ENCODE measurements at regions not wholly inside any gene's neighbourhood (a gene's known extent, or its start where the extent isn't known, plus 50 kb on each side); places are given as distances from the start of the nearest gene placed in this dataset.
"Not testable (repeated sequence)": the region's sequence is repeated elsewhere in the genome, so short reads cannot be mapped to it uniquely, and the experiment has no call there.

GRCh38 chr16:27627136-27627535 lies 77.2 kb downstream of the KATNIP start:
- Histone ChIP-seq H4K5ac (ENCODE audit: low read length) (no peak overlapping the region), H3K4me3 (ENCODE audit: low read length) (no peak overlapping the region), H3K27me3 (ENCODE audit: insufficient read depth, low read length, poor library complexity) (no peaks in the 10 kb centered on the region), H3K56ac (ENCODE audit: low read length) (no peak overlapping the region), H3K9ac (ENCODE audit: low read length) (no peak overlapping the region), H3K18ac (ENCODE audit: low read length) (no peak overlapping the region), H2BK5ac (ENCODE audit: low read length) (no peak overlapping the region), H3K79me1 (ENCODE audit: low read length) (no peaks in the 10 kb centered on the region), H3K27ac (ENCODE audit: low read depth, low read length) (no peak overlapping the region), H3K4ac (ENCODE audit: low read depth, low read length) (no peak overlapping the region), H3K4me2 (ENCODE audit: low read length) (no peak overlapping the region), H4K8ac (ENCODE audit: low read depth, low read length) (no peak overlapping the region), H2BK15ac (replicated peaks; ENCODE audit: low read depth) (no peak overlapping the region), H3K36me3 (ENCODE audit: control insufficient read depth, insufficient read depth, low read length) (no peaks in the 10 kb centered on the region), H3K4me1 (ENCODE audit: control insufficient read depth, low read depth, low read length) (no peaks in the 10 kb centered on the region), H3K23ac (ENCODE audit: low read length) (no peak overlapping the region), H2BK120ac (ENCODE audit: low read depth, low read length) (no peak overlapping the region), H3K79me2 (ENCODE audit: control insufficient read depth, insufficient read depth, low read length) (no peaks in the 10 kb centered on the region), H2AK5ac (ENCODE audit: low read length) (no peak overlapping the region)
- no peak for DNase-seq
- WGBS (ENCODE audit: extremely low coverage, insufficient coverage, low lambda C conversion rate), result no CpG with 5 or more reads among the region's 7 CpGs

GRCh38 chr16:27628241-27628942 lies 78.4 kb downstream of the KATNIP start:
- Histone ChIP-seq H2BK5ac (ENCODE audit: low read length) (no peak overlapping the region), H3K27ac (ENCODE audit: low read depth, low read length) (no peak overlapping the region), H2BK120ac (ENCODE audit: low read depth, low read length) (no peak overlapping the region), H3K9ac (ENCODE audit: low read length) (no peak overlapping the region), H4K5ac (ENCODE audit: low read length) (no peak overlapping the region), H3K79me2 (ENCODE audit: control insufficient read depth, insufficient read depth, low read length) (no peaks in the 10 kb centered on the region), H4K8ac (ENCODE audit: low read depth, low read length) (no peak overlapping the region), H3K56ac (ENCODE audit: low read length) (no peak overlapping the region), H3K79me1 (ENCODE audit: low read length) (no peaks in the 10 kb centered on the region), H3K4ac (ENCODE audit: low read depth, low read length) (no peak overlapping the region), H3K4me2 (ENCODE audit: low read length) (no peak overlapping the region), H3K4me3 (ENCODE audit: low read length) (no peak overlapping the region), H3K4me1 (ENCODE audit: control insufficient read depth, low read depth, low read length) (no peaks in the 10 kb centered on the region), H2AK5ac (ENCODE audit: low read length) (no peak overlapping the region), H3K36me3 (ENCODE audit: control insufficient read depth, insufficient read depth, low read length) (no peaks in the 10 kb centered on the region), H2BK15ac (replicated peaks; ENCODE audit: low read depth) (no peak overlapping the region), H3K23ac (ENCODE audit: low read length) (no peak overlapping the region), H3K18ac (ENCODE audit: low read length) (no peak overlapping the region), H3K27me3 (ENCODE audit: insufficient read depth, low read length, poor library complexity) (no peaks in the 10 kb centered on the region)
- no peak for DNase-seq
- no CpG with 5 or more reads among the region's 15 CpGs for WGBS (ENCODE audit: extremely low coverage, insufficient coverage, low lambda C conversion rate)

- no CpG with 5 or more reads among the region's 8 CpGs for WGBS (ENCODE audit: extremely low coverage, insufficient coverage, low lambda C conversion rate)
- H3K23ac ChIP-seq (ENCODE audit: low read length); H3K27ac ChIP-seq (ENCODE audit: low read depth, low read length); H2BK15ac ChIP-seq (replicated peaks; ENCODE audit: low read depth); H2AK5ac ChIP-seq (ENCODE audit: low read length); H3K36me3 ChIP-seq (ENCODE audit: control insufficient read depth, insufficient read depth, low read length); H3K79me2 ChIP-seq (ENCODE audit: control insufficient read depth, insufficient read depth, low read length); DNase-seq; H3K4me1 ChIP-seq (ENCODE audit: control insufficient read depth, low read depth, low read length); H3K9ac ChIP-seq (ENCODE audit: low read length); H4K8ac ChIP-seq (ENCODE audit: low read depth, low read length); H3K18ac ChIP-seq (ENCODE audit: low read length); H4K5ac ChIP-seq (ENCODE audit: low read length); H3K4ac ChIP-seq (ENCODE audit: low read depth, low read length); H3K79me1 ChIP-seq (ENCODE audit: low read length); H3K4me2 ChIP-seq (ENCODE audit: low read length); H2BK5ac ChIP-seq (ENCODE audit: low read length); H3K4me3 ChIP-seq (ENCODE audit: low read length); H2BK120ac ChIP-seq (ENCODE audit: low read depth, low read length); H3K27me3 ChIP-seq (ENCODE audit: insufficient read depth, low read length, poor library complexity); H3K56ac ChIP-seq (ENCODE audit: low read length): not testable (repeated sequence)
Measured at GRCh38 chr16:27628943-27629462, 79.1 kb downstream of the KATNIP start.

GRCh38 chr16:27632216-27632615 lies 82.3 kb downstream of the KATNIP start:
- no peaks in the 10 kb centered on the region for H3K4me1 ChIP-seq (ENCODE audit: control insufficient read depth, low read depth, low read length)
- H3K27me3 ChIP-seq (ENCODE audit: insufficient read depth, low read length, poor library complexity), result no peaks in the 10 kb centered on the region
- DNase-seq, result no peak
- H2BK120ac ChIP-seq (ENCODE audit: low read depth, low read length), result no peak overlapping the region
- no peak overlapping the region for H3K4me2 ChIP-seq (ENCODE audit: low read length)
- no peaks in the 10 kb centered on the region for H3K79me2 ChIP-seq (ENCODE audit: control insufficient read depth, insufficient read depth, low read length)
- H4K5ac ChIP-seq (ENCODE audit: low read length), result no peak overlapping the region
- no peaks in the 10 kb centered on the region for H3K36me3 ChIP-seq (ENCODE audit: control insufficient read depth, insufficient read depth, low read length)
- no peak overlapping the region for H3K4ac ChIP-seq (ENCODE audit: low read depth, low read length)
- H4K8ac ChIP-seq (ENCODE audit: low read depth, low read length), result no peak overlapping the region
- no peak overlapping the region for H2BK15ac ChIP-seq (replicated peaks; ENCODE audit: low read depth)
- no peak overlapping the region for H2BK5ac ChIP-seq (ENCODE audit: low read length)
- no peak overlapping the region for H3K56ac ChIP-seq (ENCODE audit: low read length)
- H3K23ac ChIP-seq (ENCODE audit: low read length), result no peak overlapping the region
- H3K9ac ChIP-seq (ENCODE audit: low read length), result no peak overlapping the region
- H3K27ac ChIP-seq (ENCODE audit: low read depth, low read length), result no peak overlapping the region
- H3K4me3 ChIP-seq (ENCODE audit: low read length), result no peak overlapping the region
- no peak overlapping the region for H3K18ac ChIP-seq (ENCODE audit: low read length)
- no CpG with 5 or more reads among the region's 10 CpGs for WGBS (ENCODE audit: extremely low coverage, insufficient coverage, low lambda C conversion rate)
- no peaks in the 10 kb centered on the region for H3K79me1 ChIP-seq (ENCODE audit: low read length)
- no peak overlapping the region for H2AK5ac ChIP-seq (ENCODE audit: low read length)

- H3K27me3 ChIP-seq (ENCODE audit: insufficient read depth, low read length, poor library complexity), result no peaks in the 10 kb centered on the region
- H2BK15ac ChIP-seq (replicated peaks; ENCODE audit: low read depth), result no peak overlapping the region
- H4K5ac ChIP-seq (ENCODE audit: low read length), result no peak overlapping the region
- H3K4me1 ChIP-seq (ENCODE audit: control insufficient read depth, low read depth, low read length), result no peaks in the 10 kb centered on the region
- H3K23ac ChIP-seq (ENCODE audit: low read length), result no peak overlapping the region
- no peak overlapping the region for H2AK5ac ChIP-seq (ENCODE audit: low read length)
- no peak overlapping the region for H3K4me2 ChIP-seq (ENCODE audit: low read length)
- H3K4ac ChIP-seq (ENCODE audit: low read depth, low read length), result no peak overlapping the region
- H3K27ac ChIP-seq (ENCODE audit: low read depth, low read length), result no peak overlapping the region
- no peaks in the 10 kb centered on the region for H3K36me3 ChIP-seq (ENCODE audit: control insufficient read depth, insufficient read depth, low read length)
- no peak overlapping the region for H3K56ac ChIP-seq (ENCODE audit: low read length)
- H3K4me3 ChIP-seq (ENCODE audit: low read length), result no peak overlapping the region
- no peak overlapping the region for H3K9ac ChIP-seq (ENCODE audit: low read length)
- H2BK5ac ChIP-seq (ENCODE audit: low read length), result no peak overlapping the region
- no peak overlapping the region for H4K8ac ChIP-seq (ENCODE audit: low read depth, low read length)
- H2BK120ac ChIP-seq (ENCODE audit: low read depth, low read length), result no peak overlapping the region
- H3K79me1 ChIP-seq (ENCODE audit: low read length), result no peaks in the 10 kb centered on the region
- DNase-seq, result no peak
- H3K79me2 ChIP-seq (ENCODE audit: control insufficient read depth, insufficient read depth, low read length), result no peaks in the 10 kb centered on the region
- WGBS (ENCODE audit: extremely low coverage, insufficient coverage, low lambda C conversion rate), result no CpG with 5 or more reads among the region's 3 CpGs
- H3K18ac ChIP-seq (ENCODE audit: low read length), result no peak overlapping the region
Measured at GRCh38 chr16:27633221-27633620, 83.3 kb downstream of the KATNIP start.

- Histone ChIP-seq H3K23ac (ENCODE audit: low read length) (no peak overlapping the region), H3K27ac (ENCODE audit: low read depth, low read length) (no peak overlapping the region), H3K56ac (ENCODE audit: low read length) (no peak overlapping the region)
Measured at GRCh38 chr16:27633721-27634120, 83.8 kb downstream of the KATNIP start.

More at GRCh38 chr16:27633721-27634120, 83.8 kb downstream of the KATNIP start:
- H2AK5ac ChIP-seq (ENCODE audit: low read length), result no peak overlapping the region
- H3K4ac ChIP-seq (ENCODE audit: low read depth, low read length), result no peak overlapping the region
- no peak overlapping the region for H3K4me2 ChIP-seq (ENCODE audit: low read length)
- H4K5ac ChIP-seq (ENCODE audit: low read length), result no peak overlapping the region
- no peak overlapping the region for H3K4me3 ChIP-seq (ENCODE audit: low read length)
- H3K36me3 ChIP-seq (ENCODE audit: control insufficient read depth, insufficient read depth, low read length), result no peaks in the 10 kb centered on the region
- peak; percentile 20 for DNase-seq
- no peak overlapping the region for H2BK120ac ChIP-seq (ENCODE audit: low read depth, low read length)
- H2BK5ac ChIP-seq (ENCODE audit: low read length), result no peak overlapping the region
- no peak overlapping the region for H3K9ac ChIP-seq (ENCODE audit: low read length)
- H3K79me1 ChIP-seq (ENCODE audit: low read length), result no peaks in the 10 kb centered on the region
- H2BK15ac ChIP-seq (replicated peaks; ENCODE audit: low read depth), result no peak overlapping the region
- no peaks in the 10 kb centered on the region for H3K27me3 ChIP-seq (ENCODE audit: insufficient read depth, low read length, poor library complexity)
- H3K18ac ChIP-seq (ENCODE audit: low read length), result no peak overlapping the region
- no peaks in the 10 kb centered on the region for H3K4me1 ChIP-seq (ENCODE audit: control insufficient read depth, low read depth, low read length)
- H4K8ac ChIP-seq (ENCODE audit: low read depth, low read length), result no peak overlapping the region
- H3K79me2 ChIP-seq (ENCODE audit: control insufficient read depth, insufficient read depth, low read length), result no peaks in the 10 kb centered on the region
